Cardiac septum (tissue), 1 donor: ENCODE measurements at regions not wholly inside any gene's neighbourhood (a gene's known extent, or its start where the extent isn't known, plus 50 kb on each side); places are given as distances from the start of the nearest gene placed in this dataset.
"Not testable (repeated sequence)": the region's sequence is repeated elsewhere in the genome, so short reads cannot be mapped to it uniquely, and the experiment has no call there.

Source experiments
- DNase-seq: peaks from one replicate; pipeline ENCODE4 v3.0.0-alpha.2; 2020; ENCODE audit warnings: low spot score
- intact Hi-C: fragments of 100-400 bp; cut with DNase I; formaldehyde crosslinking; loops from one replicate; pipeline ENCODE4 v1.14.0; 2022
- donor health status: DM: no; HTN: no; CAD: no.

- intact Hi-C loops: no loop called here
- no peak for DNase-seq
Observed at GRCh38 chr10:62681211-62681940, 123.1 kb upstream of the ADO start.

- intact Hi-C loops: no loop called here
- DNase-seq: no peak
Observed at GRCh38 chr10:62684911-62685310, 119.6 kb upstream of the ADO start.

DNA sequence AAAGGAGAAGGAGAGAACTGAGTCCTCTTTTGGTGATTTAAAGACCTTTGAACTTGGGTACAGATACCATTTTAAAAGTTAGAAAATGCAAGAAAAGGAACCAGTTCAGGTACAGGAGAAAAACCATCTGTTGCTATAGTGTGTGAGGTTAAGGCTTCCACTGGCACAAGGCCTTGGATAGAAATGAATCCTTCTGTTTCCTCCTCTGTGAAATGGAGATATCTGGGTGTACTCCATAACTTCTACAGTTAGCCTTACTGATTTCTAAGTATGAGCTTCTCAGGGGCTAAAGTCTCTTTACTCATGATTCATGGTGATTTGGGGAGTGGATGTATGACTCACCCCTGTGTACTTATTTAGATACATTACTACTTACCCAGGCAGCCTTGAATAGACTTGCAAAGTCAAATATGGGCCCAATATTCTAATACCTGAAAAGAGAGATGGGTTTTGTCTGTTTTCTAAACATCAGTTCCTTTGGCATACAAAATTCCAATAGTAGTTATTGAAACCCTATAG, 117.2 kb upstream of the ADO start:
- no peak for DNase-seq
- intact Hi-C loops: no loop called here

DNA sequence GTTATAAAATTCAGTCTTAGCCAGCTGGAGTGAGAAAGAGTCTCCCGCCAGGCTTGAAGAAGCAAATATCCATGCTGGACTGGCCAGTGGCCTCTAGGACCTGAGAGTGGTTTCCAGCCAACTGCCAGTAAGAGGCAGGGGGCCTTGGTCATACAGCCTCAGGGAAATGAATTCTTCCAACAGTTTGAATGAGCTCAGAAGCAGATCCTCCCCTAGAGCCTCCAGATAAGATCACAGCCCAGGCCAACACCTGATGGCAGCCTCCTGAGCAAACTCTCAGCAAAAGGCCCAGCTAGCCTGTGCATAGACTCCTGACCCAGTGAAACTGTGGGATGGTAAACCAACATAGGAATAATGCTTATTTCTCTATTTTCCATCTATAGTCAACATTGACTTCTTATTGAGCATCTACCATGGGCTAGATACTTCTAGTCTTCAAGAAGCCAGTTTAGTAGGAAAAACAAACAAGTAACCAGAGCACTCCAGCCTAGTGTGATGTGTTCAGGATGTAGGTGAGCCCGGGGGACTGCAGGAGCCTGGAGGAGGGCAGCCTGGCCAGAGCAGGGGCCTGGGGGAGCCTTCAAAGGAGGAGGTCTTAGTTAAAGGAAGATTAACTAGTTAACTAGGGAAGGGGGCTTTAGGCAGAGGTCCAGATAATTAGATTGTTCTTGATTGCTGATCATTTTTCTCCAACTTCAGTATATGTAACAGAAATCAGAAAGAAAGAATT, 115.4 kb upstream of the ADO start:
- intact Hi-C loops: no loop called here

GRCh38 chr10:62689712-62690111, 114.8 kb upstream of the ADO start:
- intact Hi-C loops: loop anchor here (2.0 kb wide), 1 partner anchor 73 kb away; no protein-coding TSS in a partner anchor
- no peak for DNase-seq

More for the DNA sequence above, 115.4 kb upstream of the ADO start:
- no peak for DNase-seq

DNA sequence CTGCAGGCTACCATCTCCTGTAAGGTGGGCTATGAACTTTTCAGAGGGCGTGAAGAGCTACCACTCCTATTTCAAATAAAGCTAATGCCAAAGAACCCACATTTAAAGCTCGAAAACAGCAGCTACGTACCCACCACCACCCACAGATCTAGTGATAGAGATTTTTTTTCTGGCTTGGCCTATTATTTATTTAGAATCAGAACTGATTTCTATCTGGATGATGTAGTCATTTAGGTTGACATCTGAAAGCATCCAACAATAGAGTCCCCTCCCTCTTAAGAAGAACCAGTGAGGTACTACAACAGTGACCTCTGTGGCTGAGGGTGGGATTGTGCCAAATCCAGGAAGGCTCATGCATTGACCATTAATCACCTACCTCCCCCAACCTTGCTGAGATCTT, 113.8 kb upstream of the ADO start:
- no peak for DNase-seq
- intact Hi-C loops: loop anchor here (2.0 kb wide), 1 partner anchor 72 kb away; no protein-coding TSS in a partner anchor

DNA sequence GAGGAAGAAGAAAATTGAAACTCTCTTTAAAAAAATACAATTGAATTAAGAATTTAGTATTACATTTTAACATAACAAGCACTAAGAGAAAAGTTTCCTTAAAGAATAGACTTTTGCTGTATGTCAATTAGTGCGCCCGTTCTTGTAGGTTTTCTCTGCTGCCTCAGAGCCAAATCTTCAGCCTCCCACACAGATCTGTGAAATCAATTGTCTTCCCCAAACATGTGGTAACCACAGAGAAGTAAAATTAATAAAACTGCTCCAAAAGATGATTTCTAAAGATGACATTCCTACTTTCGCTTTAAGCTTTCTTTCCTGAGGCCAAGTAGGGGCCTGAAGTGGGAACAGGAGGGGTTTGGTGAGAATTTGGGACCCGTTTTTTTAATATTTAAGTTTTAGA, 113.2 kb upstream of the ADO start:
- DNase-seq: no peak
- intact Hi-C loops: loop anchor here (2.0 kb wide), 1 partner anchor 71 kb away; no protein-coding TSS in a partner anchor

DNA sequence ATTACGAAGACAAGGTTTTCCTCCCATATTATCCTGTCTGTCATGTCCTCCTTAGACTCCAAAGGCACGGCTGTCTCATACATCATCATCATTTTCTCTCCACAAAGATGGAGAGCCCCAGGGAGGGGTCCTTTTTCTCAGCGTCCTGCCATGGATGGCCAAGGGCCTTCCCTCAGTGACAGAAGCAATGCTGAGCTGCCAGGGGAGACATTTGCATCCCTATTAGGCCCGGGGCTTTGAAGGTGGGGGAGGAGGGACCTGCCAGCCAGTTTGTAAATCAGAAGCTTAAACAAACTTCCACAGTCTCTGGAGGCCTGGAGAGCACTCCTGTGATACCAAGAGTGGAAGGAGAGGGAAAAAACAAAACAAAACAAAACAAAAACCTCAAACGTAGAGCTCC, 112.4 kb upstream of the ADO start:
- no peak for DNase-seq
- intact Hi-C loops: no loop called here

DNA sequence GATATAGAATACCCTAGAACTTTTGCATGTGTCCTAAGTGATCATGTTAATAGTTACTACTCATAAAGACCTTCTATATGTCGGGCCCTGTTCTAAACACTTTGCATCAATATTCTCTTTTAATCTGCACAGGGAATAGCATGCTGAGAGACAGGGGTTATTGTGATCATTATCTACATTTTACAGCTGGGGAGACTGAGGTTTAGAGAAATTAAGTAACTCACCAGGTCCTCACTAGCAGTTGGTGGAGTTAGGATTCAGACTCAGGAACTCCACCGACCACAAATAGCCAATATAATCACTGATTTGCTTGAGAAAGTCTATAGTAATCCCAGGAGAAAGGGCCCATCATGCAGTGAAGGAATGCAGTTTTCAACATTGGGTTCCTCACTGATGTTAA, 111.2 kb upstream of the ADO start:
- no peak for DNase-seq
- intact Hi-C loops: no loop called here

DNA sequence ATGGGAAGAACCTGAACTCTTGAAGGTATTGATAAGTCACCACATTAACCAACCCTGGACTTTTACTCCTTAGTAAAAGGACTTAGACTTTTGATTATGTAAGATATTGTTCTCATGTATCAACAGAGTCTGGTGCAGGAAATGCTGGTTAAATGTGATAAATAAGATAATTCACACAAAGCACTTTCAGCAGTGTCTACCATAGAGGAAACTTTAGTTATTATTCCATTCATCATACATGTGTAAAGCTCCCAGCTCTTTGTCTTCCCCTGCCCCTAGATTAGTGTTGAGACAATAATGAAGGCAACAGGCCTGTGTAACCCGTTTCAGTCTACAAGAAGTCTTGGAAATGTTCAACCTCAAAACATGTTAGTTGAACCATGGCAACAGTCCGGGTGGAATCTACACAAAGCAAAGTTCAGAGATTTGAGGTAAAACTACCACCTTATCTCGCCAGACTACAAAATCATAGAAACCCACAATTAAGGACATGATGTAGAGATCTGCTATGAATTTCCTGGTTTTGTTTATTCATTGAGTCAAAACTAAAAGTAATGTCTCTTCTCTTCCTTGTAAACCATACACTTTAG, 109.9 kb upstream of the ADO start:
- intact Hi-C loops: no loop called here
- DNase-seq: no peak

- intact Hi-C loops: no loop called here
- no peak for DNase-seq
Observed at GRCh38 chr10:62696798-62697197, 107.7 kb upstream of the ADO start.

DNA sequence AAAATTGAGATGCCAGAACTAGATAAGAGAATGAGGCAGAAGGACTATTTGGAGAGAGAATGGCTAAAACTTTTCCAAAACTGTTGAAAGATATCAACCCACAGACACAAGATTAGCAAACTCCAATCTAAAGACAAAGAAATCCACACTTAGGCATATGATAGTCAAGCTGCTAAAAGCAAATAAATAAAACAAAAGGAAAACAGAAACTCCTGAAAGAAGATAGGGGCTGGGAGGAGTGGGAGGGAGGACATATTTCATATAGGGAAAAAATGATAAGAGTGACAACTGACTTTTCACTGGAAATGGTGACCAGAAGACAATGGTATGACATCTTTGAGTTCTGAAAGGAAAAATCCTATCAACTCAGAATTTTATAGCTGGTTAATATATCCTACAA, 105.4 kb upstream of the ADO start:
- intact Hi-C loops: no loop called here

DNA sequence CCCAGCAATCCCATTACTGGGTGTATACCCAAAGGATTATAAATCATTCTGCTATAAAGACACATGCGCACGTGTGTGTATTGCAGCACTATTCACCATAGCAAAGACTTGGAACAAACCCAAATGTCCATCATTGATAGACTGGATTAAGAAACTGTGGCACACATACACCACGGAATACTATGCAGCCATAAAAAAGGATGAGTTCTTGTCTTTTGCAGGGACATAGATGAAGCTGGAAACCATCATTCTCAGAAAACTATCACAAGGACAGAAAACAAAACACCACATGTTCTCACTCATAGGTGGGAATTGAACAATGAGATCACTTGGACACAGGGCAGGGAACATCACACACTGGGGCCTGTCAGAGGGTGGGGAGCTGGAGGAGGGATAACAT, 100.4 kb upstream of the ADO start:
- intact Hi-C loops, DNase-seq: not testable (repeated sequence)

More for the DNA sequence above, 105.4 kb upstream of the ADO start:
- no peak for DNase-seq

DNA sequence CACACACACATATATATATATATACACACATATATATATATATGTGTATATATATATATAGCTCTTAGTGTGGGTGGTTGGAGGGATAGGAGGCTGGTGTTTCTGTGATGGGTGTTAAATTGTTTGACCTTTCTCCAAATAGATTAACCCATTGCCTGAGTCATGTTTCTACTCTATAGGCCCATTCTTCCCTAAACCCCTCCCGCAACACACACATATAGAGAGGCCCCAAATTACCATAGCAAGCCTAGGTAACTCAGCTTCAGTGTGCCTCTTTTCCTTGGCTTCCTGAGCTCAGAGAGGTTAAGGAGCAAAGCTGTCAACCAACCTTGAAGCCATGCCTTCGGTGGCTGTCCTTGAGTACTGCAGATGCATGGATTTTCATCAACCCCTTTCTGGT, 98.7 kb upstream of the ADO start:
- no peak for DNase-seq
- intact Hi-C loops: no loop called here

- intact Hi-C loops: no loop called here
- DNase-seq: no peak
Observed at GRCh38 chr10:62707810-62708209, 96.7 kb upstream of the ADO start.

GRCh38 chr10:62708569-62708968, 96.0 kb upstream of the ADO start:
- intact Hi-C loops: no loop called here
- no peak for DNase-seq

GRCh38 chr10:62709200-62709599, 95.3 kb upstream of the ADO start:
- intact Hi-C loops: no loop called here
- no peak for DNase-seq

GRCh38 chr10:62710182-62710581, 94.3 kb upstream of the ADO start:
- DNase-seq: no peak
- intact Hi-C loops: no loop called here

DNA sequence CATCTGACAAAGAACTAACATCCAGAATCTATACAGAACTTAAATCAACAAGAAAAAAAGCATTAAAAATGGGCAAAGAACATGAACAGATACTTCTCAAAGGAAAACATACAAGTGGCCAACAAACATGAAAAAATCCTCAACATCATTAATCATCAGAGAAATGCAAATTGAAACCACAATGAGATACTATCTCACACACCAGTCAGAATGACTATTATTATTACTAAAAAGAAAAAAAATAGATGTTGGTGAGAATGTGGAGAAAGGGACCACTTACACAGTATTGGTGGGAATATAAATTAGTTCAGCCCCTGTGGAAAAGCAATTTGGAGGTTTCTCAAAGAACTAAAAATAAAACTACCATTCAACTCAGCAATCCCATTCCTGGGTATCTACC, 89.1 kb upstream of the ADO start:
- intact Hi-C loops: no loop called here
- no peak for DNase-seq

GRCh38 chr10:62718585-62718984, 85.9 kb upstream of the ADO start:
- DNase-seq: no peak
- intact Hi-C loops: no loop called here

- intact Hi-C loops: no loop called here
- no peak for DNase-seq
Observed at GRCh38 chr10:62719061-62719460, 85.5 kb upstream of the ADO start.
